Thyroid gland (tissue), 4 donors: ENCODE measurements at regions not wholly inside any gene's neighbourhood (a gene's known extent, or its start where the extent isn't known, plus 50 kb on each side); places are given as distances from the start of the nearest gene placed in this dataset.

Experiments used
- DNase-seq, 2 donors: peaks; one replicate each; pipeline ENCODE4 v3.0.0-alpha.2; 2019
- H3K27ac ChIP-seq, 3 donors: fragments of 200-600 bp; sonication (generic); 1 replicate in 2 of 3; 2 replicates in 1 of 3; pipeline ENCODE4 v1.5.1; 2016 to 2019; ENCODE audit warnings: mild to moderate bottlenecking in 1 of 3, moderate library complexity in 1 of 3
- H3K27me3 ChIP-seq: fragments of 200-600 bp; sonication (generic); one replicate; pipeline ENCODE4 v1.5.1; 2019
- H3K36me3 ChIP-seq, 2 donors: fragments of 200-600 bp; sonication (generic); one replicate each; pipeline ENCODE4 v1.5.1; 2016 to 2019
- H3K4me1 ChIP-seq, 2 donors: fragments of 200-600 bp; sonication (generic); one replicate each; pipeline ENCODE4 v1.5.1; 2017 to 2019
- H3K4me3 ChIP-seq, 3 donors: fragments of 200-600 bp; sonication (generic); replicated peaks in 1 of 3; 1 replicate in 2 of 3; 2 replicates in 1 of 3; pipeline ENCODE4 v1.5.1; 2016; ENCODE audit warnings: mild to moderate bottlenecking in 1 of 3
- H3K9me3 ChIP-seq: fragments of 200-600 bp; sonication (generic); one replicate; pipeline ENCODE4 v1.5.1; 2017
- POLR2A ChIP-seq, 2 donors: fragments of 450-650 bp; IDR thresholded peaks; one replicate each; pipeline ENCODE4 v1.6.1; 2017; ENCODE audit warnings: antibody characterized with exemption in 2 of 2, mild to moderate bottlenecking in 2 of 2, moderate library complexity in 1 of 2
- WGBS, 2 donors: methylation state at CpG; one replicate each; pipeline ENCODE4 v1.1.5; 2017; 5-methylcytosine and 5-hydroxymethylcytosine counted together
- intact Hi-C: fragments of 100-400 bp; cut with DNase I; formaldehyde crosslinking; loops from one replicate; pipeline ENCODE4 v1.15.1; 2023
- TF ChIP-seq, protein P1 (sequence below), 6 experiments: fragments of 200-600 bp in 3 of 6; fragments of 450-650 bp in 3 of 6; sonication (generic) in 3 of 6; IDR thresholded peaks; one replicate each; pipeline ENCODE4 v1.5.1; 2016 to 2019; ENCODE audit warnings: antibody characterized with exemption in 6 of 6, mild to moderate bottlenecking in 2 of 6, inconsistent platforms in 1 of 6, moderate library complexity in 1 of 6

DNA sequence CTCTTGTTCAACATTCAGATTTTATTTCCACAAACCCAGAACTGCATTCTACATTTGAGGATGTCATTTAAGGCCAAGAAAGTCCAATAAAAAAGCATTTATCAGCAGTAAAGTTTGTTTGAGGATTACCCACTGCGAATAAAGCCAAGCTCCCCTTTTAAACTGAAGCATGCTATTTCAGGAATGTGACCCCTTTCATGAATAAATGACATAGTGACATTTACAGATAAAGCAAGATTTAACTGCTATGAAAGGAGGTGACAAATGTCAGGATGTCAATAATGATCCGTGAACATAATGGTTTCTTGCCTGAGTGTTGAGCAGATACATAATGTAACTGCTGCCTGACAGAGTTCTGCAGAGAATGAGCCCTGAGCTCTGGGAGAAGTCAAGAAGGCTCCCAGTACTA, 146.3 kb downstream of the TDRD15 start:
- Histone ChIP-seq H3K9me3 (no peaks in the 10 kb centered on the region), H3K4me1 (no peaks in the 10 kb centered on the region)
- TF ChIP-seq POLR2A (IDR thresholded peaks at IDR 0.05) = no peak
- TF ChIP-seq, protein P1, sequence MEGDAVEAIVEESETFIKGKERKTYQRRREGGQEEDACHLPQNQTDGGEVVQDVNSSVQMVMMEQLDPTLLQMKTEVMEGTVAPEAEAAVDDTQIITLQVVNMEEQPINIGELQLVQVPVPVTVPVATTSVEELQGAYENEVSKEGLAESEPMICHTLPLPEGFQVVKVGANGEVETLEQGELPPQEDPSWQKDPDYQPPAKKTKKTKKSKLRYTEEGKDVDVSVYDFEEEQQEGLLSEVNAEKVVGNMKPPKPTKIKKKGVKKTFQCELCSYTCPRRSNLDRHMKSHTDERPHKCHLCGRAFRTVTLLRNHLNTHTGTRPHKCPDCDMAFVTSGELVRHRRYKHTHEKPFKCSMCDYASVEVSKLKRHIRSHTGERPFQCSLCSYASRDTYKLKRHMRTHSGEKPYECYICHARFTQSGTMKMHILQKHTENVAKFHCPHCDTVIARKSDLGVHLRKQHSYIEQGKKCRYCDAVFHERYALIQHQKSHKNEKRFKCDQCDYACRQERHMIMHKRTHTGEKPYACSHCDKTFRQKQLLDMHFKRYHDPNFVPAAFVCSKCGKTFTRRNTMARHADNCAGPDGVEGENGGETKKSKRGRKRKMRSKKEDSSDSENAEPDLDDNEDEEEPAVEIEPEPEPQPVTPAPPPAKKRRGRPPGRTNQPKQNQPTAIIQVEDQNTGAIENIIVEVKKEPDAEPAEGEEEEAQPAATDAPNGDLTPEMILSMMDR (IDR thresholded peaks at IDR 0.05) = no peak

GRCh38 chr2:21270708-21271122, 146.9 kb downstream of the TDRD15 start:
- Histone ChIP-seq H3K9me3 (no peaks in the 10 kb centered on the region), H3K36me3 (no peaks in the 10 kb centered on the region), H3K27ac (no peak overlapping the region), H3K27me3 (no peaks in the 10 kb centered on the region), H3K4me1 (no peaks in the 10 kb centered on the region), H3K4me3 (no peak overlapping the region)
- TF ChIP-seq POLR2A (IDR thresholded peaks at IDR 0.05) = no peak
- TF ChIP-seq, protein P1 (IDR thresholded peaks at IDR 0.05) = no peak
- intact Hi-C loops = no loop called here
- 70 to 72% methylated on average over 5 of the region's 5 CpGs for WGBS, 2 donors
- no peak for DNase-seq

More for the DNA sequence above, 146.3 kb downstream of the TDRD15 start:
- intact Hi-C loops = no loop called here
- Histone ChIP-seq H3K4me3 (no peak overlapping the region), H3K27ac (no peak overlapping the region), H3K36me3 (no peaks in the 10 kb centered on the region), H3K27me3 (no peaks in the 10 kb centered on the region)
- no peak for DNase-seq
- 71 to 77% methylated on average over 2 of the region's 2 CpGs for whole genome bisulfite sequencing, 2 donors

- Histone ChIP-seq H3K4me1 (no peaks in the 10 kb centered on the region), H3K4me3 (no peak overlapping the region), H3K36me3 (no peaks in the 10 kb centered on the region), H3K27me3 (no peaks in the 10 kb centered on the region), H3K27ac (no peak overlapping the region), H3K9me3 (no peaks in the 10 kb centered on the region)
- TF ChIP-seq POLR2A (IDR thresholded peaks at IDR 0.05) = no peak
- TF ChIP-seq, protein P1 (IDR thresholded peaks at IDR 0.05) = no peak
- no peak for DNase-seq
- WGBS, 2 donors = 73 to 76% methylated on average over 15 of the region's 15 CpGs
- intact Hi-C loops = no loop called here
Observed at GRCh38 chr2:21276163-21276562, 152.4 kb downstream of the TDRD15 start.

DNA sequence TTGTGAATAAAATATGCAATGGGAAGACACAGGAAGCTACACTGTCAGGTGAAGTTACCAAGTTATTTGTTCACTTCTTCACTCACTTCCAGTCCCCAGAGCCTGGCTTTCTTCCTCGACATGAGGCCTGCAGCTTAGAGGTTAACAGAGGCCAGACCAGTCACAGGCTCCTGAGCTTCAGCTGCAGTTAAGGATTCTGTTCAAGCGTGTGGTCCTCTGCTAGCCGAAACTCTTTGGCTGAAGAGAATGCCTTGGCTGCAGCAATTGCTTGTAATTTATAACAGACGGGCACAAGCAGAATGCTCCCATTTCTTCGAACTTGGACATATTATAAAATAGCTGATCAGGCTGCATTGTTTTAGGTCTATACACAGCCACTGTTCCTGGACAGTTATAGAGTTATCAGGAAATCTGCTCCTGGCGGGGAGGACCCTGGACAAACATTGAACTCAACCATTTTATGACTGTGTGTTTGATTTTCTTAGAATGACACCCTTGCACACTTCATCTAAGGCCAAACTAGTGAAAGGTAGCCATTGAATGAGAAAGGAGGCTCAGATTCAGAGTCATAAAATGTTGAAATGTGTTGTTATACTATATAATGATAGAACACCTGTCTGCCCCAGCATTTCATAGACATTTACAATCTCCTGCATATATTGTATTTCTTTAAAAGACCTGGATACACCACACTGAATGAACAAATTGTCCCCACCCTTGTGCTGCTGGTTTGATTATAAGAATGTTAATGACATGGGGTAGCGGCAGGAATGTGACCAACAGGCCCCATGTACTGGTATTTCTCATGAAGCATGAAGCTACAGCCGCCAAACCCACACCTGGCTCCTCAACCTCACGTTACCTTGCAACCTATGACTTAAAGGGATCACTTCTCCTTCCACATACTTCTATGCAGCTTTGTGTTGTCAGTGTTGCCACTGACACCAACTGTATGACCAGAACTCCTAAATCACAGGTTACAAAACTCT, 153.6 kb downstream of the TDRD15 start:
- H3K27ac ChIP-seq = no peak overlapping the region
- H3K4me3 ChIP-seq = no peak overlapping the region
- H3K9me3 ChIP-seq = no peaks in the 10 kb centered on the region
- intact Hi-C loops = no loop called here
- H3K36me3 ChIP-seq = no peaks in the 10 kb centered on the region
- no peaks in the 10 kb centered on the region for H3K4me1 ChIP-seq
- 74 to 78% methylated on average over 9 of the region's 9 CpGs for WGBS, 2 donors
- TF ChIP-seq, protein P1 (IDR thresholded peaks at IDR 0.05) = no peak
- no peak for TF ChIP-seq POLR2A (IDR thresholded peaks at IDR 0.05)
- H3K27me3 ChIP-seq = no peaks in the 10 kb centered on the region
- DNase-seq = no peak

- Histone ChIP-seq H3K9me3 (no peaks in the 10 kb centered on the region), H3K36me3 (no peaks in the 10 kb centered on the region), H3K4me1 (no peaks in the 10 kb centered on the region), H3K27ac (no peak overlapping the region), H3K27me3 (no peaks in the 10 kb centered on the region), H3K4me3 (no peak overlapping the region)
- intact Hi-C loops = no loop called here
- WGBS, 2 donors = 33 to 58% methylated on average over 5 of the region's 5 CpGs
- no peak for DNase-seq
- TF ChIP-seq, protein P1 (IDR thresholded peaks at IDR 0.05) = no peak
- no peak for TF ChIP-seq POLR2A (IDR thresholded peaks at IDR 0.05)
Observed at GRCh38 chr2:21279525-21279924, 155.8 kb downstream of the TDRD15 start.
